HG02938 (cell line): ENCODE measurements at regions not wholly inside any gene's neighbourhood (a gene's known extent, or its start where the extent isn't known, plus 50 kb on each side); places are given as distances from the start of the nearest gene placed in this dataset.

ENCODE experiments used
- ATAC-seq: cut with Tn5 transposase; IDR thresholded peaks from one replicate; pipeline ENCODE4 v1.9.1; 2021; ENCODE audit warnings: mild to moderate bottlenecking, moderate library complexity; ENCODE audit not compliant: unreplicated experiment

DNA sequence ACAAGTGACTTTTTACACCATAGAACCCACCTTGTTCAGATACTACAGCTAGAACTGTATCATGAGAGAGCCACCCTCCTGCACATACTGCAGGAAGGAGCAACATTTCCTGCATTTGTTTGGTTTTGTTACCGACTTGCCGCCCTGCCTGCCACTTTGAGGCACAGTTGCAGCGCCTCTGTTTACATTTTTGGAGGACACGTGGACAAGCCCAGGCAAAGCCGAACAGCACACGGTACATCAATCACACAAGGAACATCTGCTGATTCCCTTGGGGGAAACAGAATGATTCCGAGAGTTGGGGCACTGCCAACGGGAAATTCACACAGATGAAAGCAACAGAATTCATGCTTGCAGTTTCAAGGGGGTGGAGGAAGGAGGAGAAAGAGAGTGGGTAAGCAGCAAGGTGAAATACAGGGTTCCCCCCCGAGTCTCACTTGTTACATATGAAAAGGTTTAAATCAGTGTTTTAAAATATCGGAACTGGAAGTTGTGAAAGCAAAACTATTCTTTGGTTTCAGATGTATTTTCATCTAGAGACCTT, 110.7 kb downstream of the BTG1 start:
- peak; percentile 72 for ATAC-seq

DNA sequence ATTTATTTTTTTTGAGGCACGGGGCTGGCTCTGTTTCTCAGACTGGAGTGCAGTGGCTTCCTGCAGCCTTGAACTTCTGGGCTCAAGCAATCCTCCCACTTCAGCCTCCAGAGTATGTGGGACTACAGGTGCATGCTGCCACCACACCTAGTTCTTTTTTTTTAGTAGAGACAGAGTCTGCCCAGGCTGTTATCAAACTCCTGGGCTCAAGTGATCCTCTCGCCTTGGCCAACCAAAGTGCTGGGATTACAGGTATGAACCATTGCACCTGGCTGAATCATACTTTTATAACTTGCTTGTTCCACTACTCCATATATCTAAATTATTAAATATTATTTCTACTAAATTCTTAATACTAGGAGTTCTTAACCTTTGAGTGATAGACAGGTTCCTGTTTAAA, 111.6 kb downstream of the BTG1 start:
- no peak for ATAC-seq

DNA sequence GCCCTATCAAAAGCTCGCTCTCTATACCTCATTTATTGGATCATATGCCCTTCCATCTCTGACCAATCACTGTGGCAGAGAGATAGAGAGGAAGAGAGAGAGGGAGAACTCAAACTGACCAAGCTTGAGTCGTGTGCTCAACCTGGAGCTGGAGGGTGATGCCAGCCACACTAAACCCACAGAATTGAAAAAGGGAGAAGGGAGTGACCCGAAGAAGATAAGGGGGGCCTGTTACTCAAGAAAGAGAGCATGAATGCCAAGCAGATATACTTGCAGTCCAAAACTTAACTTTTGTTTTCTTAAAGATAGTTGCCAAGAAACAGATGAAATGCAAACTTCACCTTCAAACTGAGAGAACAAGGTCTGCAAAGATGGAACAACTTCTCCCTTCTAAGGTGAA, 112.7 kb downstream of the BTG1 start:
- ATAC-seq = no peak

DNA sequence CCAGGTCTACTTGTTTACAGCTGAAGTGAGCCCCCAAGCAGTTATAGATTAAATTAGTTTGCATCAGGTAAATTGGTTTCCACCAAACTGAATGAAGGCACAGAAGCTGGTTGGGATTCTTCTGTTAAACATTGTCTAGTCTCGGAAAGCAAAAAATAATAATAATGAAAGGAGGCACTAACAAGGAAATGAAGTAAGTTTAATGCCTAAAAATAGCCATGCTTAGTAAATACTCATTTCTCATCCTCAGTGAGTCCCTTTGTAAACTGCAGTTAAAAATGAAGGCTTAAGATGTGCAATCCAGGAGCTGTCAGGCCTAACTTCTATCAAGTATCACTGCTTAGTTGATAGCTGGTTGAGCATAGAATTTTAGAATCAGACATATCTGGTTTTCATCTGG, 113.5 kb downstream of the BTG1 start:
- no peak for ATAC-seq

DNA sequence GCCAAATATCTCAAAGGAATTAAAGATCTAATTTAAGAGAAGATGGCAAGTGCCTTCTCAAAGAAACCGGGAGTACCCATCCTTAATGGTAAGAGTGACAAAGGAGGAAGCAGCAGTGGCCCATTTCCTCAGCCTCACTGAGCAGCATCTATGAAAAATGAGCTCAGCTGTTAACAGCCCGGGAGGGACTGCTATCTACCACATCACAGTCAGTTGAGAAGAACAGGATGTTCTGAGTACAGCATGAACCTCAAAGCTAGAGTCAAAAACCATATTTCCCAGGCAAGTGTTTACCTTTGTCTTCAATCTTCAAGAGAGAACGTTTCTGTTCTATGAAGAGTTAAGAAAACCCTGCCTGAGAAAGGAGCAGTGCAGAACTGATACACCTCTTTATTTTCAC, 115.0 kb downstream of the BTG1 start:
- peak; percentile 71 for ATAC-seq

DNA sequence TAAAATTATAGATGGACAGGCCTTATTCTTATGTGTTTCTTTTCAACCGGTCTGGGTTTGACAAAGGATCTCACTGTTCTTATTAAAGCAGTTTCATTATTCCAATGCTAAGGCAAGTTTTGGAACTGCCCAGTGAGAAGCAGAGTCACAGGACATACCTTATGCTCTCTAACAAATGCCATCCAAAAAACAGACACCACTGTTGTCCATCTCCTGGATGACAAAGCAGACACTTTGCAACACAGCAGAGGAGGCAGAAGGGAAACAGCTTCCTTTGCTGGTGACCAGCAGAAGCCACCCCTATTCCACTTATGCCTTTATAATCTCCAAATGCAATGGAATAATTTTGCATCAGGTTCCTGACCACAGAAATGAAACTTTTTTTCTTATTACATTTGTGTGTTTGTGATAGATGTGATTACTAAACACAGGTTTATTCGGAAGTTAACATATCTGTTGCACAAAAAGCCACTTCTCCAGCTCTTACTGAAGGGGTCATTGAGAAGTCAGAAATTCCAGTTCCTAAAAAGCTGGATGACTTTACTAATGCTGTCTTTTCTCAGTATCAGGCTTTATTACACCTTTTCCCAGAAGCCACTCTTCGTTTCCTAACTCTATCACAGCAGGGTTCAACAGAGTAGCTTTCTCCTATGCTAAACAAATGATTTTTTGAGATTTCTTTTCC, 115.6 kb downstream of the BTG1 start:
- no peak for ATAC-seq

DNA sequence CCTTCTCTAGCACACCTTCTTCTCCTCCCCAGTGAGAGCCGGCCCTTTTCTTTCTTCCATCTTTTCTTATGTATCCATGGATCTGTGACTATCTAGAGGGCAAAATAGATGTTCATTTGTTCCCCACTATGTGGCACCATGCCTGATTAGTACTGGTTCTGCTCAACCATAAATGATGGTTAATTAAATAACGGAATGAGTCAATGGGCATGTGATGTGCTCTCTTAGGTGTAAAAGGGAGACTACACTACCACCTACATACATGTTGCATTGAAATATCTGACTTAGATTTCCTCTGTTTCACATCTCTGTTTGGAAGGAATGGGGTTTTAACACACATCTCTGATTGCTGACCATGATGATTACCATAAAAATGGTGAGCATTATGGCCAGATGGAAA, 116.5 kb downstream of the BTG1 start:
- no peak for ATAC-seq

DNA sequence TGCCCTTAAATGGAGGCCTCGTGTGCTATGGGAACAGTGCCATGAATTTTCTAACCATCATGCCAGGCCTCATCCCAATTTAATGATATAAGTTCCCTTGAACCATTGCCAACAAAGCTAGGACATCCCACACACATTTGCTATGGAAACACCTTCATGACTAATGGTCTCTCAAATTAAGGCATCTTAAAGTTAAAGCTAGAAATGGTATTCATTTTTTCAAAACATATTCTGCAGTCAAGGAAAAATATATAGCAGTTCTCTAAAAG, 117.3 kb downstream of the BTG1 start:
- ATAC-seq = no peak

DNA sequence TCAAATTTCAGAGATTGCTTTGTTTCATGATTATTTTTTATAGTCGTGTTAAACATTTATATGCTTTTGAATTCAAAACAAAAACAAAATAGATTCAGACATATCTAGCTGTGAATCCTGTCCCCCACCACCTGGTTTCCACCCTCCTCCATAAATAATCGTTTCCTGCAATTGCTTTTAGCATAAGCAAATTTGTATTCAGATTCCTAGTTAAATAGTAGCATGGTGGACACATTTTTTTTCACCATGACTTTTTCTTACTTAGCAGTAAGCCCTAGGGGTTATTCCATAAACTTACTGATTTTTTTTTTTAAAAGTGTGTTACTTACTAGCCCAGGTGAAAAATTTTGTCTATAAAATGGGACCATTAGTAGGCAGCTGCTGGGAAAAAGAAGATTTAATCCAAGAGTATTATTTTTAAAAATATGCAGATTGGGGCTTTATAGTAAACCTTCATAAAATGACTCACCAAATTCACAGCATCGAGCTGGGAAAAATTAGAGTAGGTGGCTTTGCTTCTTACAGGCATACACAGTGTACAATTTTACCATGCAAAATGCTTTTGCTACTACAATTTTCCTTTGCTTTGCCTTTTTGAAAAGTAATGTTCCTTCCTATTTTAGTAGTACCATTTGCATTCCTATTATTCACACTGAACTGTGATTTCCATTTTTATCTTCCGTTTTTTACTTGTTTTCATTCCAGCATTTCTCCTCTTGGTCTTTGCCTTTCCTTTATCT, 117.8 kb downstream of the BTG1 start:
- ATAC-seq = no peak

DNA sequence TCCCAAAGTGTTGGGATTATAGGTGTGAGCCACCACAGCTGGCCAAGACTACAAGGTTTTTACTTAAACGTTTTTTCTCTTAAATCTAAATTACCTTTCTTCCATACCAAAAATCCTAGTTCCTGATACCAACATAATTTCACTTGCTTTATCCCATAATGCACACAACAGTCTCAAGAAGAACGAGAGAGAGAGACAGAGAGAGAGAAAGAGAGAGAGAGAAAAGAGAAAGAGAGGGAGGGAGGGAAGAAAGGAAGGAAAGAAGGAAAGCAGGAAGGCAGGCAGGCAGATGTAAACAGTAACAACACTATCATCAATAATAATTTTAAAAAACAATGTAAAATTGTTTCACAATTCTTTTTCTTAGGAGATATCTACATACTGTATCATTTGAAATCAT, 118.4 kb downstream of the BTG1 start:
- ATAC-seq = no peak

DNA sequence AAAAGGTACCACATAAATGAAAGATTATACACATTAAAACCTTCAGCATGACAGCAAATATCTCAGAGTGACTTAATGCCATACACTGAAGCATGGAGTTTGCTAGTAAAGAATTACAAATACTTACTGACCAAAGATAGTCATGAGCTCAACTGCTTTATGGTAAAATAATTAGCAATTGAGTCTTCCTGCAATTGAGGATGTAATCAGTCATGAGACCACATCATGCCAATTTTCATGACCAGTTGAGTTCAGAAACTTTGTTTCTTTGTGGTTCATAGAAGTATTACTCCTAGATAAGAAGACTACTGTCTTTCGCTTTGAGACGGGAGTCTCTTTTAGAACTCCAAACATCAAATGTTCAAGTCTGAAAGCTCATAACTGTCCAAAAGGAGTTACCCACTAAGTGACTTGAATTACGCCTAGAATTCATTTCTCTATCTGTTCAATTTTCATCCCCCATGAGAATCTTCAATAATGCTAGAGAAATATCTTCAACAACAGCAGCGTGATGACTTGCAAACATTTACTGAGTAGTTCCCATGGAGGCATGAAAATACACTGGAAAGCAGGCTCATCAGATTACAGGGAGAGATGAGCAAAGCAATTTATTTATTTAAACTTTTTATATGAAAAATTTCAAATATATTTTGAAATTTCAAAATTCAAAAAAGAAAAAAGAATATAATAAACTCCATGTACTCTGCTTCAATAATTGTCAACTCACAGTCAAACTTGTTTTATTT, 120.0 kb downstream of the BTG1 start:
- ATAC-seq = no peak

DNA sequence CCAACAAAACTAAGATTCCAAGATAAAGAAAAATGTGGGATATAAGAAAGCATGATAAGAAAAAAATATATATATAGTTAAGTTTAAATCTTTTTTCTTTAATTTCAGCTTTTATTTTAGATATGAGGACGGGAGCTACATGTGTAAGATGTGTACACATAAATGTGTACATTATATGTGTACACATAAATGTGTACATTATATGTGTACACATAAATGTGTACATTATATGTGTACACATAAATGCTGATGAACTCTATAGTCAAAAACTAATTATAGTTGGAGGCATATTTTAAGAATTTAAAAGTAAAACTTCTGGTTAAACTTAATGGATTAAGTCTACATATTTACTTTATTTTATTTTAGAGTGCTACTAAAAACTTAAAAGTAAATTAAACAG, 123.6 kb downstream of the BTG1 start:
- ATAC-seq = no peak

DNA sequence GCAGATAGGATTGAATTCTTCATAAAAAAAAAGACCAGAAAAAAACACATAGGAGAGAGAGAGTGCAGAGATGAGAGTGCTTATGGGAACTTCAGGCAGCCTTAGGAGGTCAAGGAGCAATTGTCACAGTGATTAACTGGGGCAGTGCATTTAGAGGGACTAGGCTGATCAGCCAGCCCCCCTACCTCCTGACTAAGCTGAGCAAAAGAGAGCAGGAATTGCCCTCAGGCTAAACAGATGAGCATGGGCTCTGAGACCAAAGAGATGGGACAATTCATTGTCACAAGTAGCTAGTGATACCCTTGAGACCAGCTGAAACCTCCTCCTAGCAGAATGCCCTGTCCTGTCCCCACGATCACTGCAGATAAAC, 124.0 kb downstream of the BTG1 start:
- ATAC-seq = no peak

DNA sequence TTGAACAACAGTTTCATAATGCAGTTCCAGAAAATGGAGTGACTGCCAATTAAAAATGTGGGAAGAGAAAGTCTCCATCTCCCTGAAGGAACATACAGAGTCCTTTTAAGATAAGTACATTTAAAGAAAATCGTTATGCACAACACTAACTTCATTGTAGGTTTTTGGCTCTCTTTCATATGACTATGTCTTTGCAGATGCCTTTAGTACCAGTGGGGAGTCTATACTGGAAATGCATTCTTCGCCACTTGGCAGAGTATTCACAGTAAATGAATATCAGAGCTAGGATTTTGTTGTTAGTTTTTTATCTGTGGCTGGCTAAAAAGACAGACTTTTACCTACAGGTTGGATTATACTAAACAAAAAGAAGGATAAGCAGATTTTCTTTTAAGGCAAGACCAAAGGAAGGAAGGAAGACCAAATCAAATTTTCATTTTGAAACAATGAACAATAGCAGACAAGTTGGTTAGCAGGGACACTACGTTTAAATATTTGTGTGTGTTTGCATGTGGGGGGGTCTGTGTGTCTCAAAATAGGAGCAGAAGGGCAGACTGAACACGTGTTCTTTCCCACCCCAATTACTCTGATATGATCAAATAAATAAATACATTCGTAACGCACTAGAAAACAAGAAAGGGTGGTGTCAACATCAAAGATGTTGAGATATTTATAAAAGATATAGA, 124.5 kb downstream of the BTG1 start:
- no peak for ATAC-seq

DNA sequence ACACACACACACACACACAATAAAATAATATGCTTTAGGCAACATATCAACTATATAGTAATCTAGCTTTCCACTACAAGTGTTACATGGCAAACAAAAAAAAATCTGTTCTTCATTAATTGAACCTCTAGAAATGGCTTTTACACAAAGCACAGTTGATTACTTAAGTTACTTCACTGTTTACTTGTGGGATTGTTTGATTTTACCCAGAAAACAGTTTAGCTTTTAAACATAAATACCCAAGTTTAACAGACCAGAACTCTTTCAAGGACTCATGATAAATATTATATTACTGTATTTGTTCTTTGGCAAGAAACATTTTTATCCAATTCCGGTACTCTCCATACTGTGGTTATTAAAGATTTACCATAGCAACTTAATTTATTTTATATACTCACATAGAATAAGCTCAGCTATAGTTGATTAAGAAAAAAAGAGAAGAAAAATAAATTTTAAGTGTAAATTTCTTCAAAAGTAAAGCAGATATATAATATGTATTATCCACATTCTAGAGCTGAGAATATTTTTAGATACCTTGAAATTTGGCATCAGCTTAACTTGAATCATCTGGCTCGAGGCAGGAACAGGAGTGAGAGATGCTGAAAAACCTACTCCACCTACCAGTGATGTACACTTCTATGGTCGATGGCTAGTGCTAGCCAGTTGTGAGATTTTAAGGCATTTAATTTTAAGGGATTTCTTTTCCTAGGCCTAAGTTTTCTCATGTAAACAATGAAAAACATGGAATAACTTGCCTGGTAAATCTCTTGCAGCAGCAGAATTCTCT, 126.0 kb downstream of the BTG1 start:
- no peak for ATAC-seq

DNA sequence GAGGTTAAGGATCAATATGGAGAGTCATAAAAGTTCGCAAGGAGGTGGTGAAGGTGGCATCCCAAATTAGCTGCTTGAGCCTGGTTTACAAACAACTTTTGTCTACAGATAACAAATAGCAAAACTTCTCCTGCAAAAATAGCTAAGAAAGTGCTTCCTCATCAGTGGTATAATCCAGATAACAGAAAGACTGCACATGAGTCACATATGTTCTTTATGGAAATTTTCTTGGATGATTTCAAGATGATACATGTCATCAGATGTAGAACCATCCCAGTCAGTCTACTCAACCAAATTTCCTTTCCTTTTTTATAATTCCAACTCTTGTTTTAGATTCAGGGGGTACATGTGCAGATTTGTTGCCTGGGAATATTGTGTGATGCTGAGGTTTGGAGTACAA, 133.0 kb downstream of the BTG1 start:
- ATAC-seq = no peak

DNA sequence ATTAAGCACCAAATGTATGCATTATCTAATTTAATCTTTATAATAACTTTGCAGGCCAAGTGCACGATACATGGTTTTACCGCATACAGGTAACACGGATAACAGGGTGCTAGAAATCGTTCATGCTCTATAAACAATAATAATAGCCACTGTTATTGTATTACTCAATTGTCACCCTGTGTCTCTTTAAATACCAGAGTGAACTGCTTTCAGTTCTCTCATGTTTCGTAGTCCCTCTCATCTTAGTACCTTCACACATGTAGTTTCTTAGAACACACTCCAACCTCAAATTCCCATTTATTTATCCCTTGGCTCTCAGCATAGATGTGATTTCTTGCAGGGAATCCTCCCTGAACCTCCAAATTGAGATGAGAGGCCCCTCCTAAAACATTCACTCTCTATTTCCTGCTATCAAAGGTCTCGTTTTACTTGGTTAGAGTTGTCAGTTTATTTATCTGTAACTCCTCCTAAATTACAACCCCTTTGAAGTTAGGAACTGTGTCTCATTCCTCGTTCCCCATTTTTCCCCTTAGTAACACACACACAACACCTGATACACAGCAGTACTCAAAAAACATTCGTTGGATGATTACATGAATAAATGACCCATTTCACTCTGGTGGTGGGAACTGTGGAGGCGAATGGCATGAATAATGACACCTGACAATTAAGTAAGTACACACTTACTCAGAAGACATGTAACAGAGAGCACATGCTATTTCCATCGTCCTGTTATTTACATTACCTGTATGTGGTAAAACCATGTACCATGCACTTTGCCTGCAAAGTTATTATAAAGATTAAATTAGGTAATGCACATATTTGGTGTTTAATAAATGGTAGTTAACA, 134.6 kb downstream of the BTG1 start:
- no peak for ATAC-seq

DNA sequence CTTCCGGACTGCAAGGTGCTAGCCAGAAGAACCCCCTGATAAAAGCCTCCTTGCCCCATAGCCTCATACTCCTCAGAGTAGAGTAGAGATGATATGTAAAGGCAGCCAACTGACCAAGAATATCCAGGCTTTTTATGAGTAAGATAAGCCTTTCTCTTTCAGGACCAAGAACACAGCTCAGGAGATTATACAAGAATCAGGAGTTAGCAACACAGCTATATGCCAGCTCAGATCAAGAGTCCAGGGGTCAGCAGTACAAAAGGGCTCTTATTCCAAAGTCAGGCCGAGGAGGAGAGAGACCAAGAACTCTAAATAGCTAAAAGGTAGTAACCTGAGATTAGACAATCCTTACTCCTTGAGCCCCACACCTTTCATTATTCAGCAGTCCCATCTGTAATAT, 135.3 kb downstream of the BTG1 start:
- no peak for ATAC-seq

DNA sequence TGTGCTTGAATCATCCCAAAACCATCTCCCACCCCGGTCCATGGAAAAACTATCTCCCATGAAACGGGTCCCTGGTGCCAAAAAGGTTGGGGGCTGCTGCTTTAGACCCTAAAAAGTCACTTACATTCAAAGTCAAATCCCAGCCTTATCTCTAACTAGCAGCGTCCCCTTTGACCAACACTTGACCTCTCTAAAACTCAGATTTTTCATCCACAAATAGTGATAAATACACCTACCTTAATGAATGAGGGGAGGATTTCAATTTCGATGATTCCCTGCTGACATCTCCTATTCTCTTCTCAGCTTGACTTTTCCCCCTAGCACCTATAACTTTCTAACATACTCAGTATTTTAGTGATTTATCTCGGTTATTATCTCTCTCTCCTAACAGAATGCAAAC, 137.3 kb downstream of the BTG1 start:
- ATAC-seq = no peak

DNA sequence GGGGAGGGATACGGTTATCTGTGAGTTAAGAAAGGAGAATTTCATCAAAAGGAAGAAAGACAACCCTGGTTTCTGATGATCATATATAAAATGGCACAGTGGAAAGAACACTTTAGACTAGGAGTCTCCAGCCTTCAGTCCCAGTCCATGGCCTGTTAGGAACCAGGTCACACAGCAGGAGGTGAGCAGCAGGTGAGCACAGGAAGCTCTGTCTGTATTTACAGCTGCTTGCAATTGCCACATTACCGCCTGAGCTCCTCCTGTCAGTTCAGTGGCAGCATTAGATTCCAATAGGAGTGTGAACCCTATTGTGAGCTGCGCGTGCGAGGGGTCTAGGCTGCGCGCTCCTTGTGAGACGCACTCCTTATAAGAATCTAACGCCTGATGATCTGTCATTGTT, 137.9 kb downstream of the BTG1 start:
- ATAC-seq = no peak
